ENCODE measurements at regions not wholly inside any gene's neighbourhood (a gene's known extent, or its start where the extent isn't known, plus 50 kb on each side); places are given as distances from the start of the nearest gene placed in this dataset.

- no peaks in the 10 kb centered on the region for H3K36me3 Mint-ChIP-seq (ENCODE audit: low read depth)
- peaks cover 5% of the 10 kb centered on the region for H3K27me3 Mint-ChIP-seq
- no peak for DNase-seq
- H3K4me3 Mint-ChIP-seq = no peak overlapping the region
- no peaks in the 10 kb centered on the region for H3K4me1 Mint-ChIP-seq
- ATAC-seq = no peak
- H3K9me3 Mint-ChIP-seq = peaks cover 2% of the 10 kb centered on the region
- no peak overlapping the region for H3K27ac Mint-ChIP-seq
Measured at GRCh38 chr4:41334182-41334581, 77.5 kb downstream of the UCHL1 start.

- H3K27ac Mint-ChIP-seq = no peak overlapping the region
- peaks cover 2% of the 10 kb centered on the region for H3K27me3 Mint-ChIP-seq
- ATAC-seq = no peak
- no peak overlapping the region for H3K4me3 Mint-ChIP-seq
- peaks cover 9% of the 10 kb centered on the region for H3K9me3 Mint-ChIP-seq
- no peaks in the 10 kb centered on the region for H3K4me1 Mint-ChIP-seq
- no peaks in the 10 kb centered on the region for H3K36me3 Mint-ChIP-seq (ENCODE audit: low read depth)
- no peak for DNase-seq
Measured at GRCh38 chr4:41339812-41340809, 83.4 kb downstream of the UCHL1 start.

- H3K36me3 Mint-ChIP-seq (ENCODE audit: low read depth) = no peaks in the 10 kb centered on the region
- no peak for DNase-seq
- no peak overlapping the region for H3K4me3 Mint-ChIP-seq
- ATAC-seq = no peak
- no peaks in the 10 kb centered on the region for H3K9me3 Mint-ChIP-seq
- H3K4me1 Mint-ChIP-seq = no peaks in the 10 kb centered on the region
- no peak overlapping the region for H3K27ac Mint-ChIP-seq
- no peaks in the 10 kb centered on the region for H3K27me3 Mint-ChIP-seq
Measured at GRCh38 chr4:41346306-41347061, 89.8 kb downstream of the UCHL1 start.

- ATAC-seq (no peak), DNase-seq (no peak)
- H3K36me3 Mint-ChIP-seq (ENCODE audit: low read depth) = no peaks in the 10 kb centered on the region
- H3K4me3 Mint-ChIP-seq = no peak overlapping the region
- H3K4me1 Mint-ChIP-seq = no peaks in the 10 kb centered on the region
- no peaks in the 10 kb centered on the region for H3K9me3 Mint-ChIP-seq
- H3K27me3 Mint-ChIP-seq = no peaks in the 10 kb centered on the region
- no peak overlapping the region for H3K27ac Mint-ChIP-seq
Measured at GRCh38 chr4:41349021-41349420, 92.3 kb downstream of the UCHL1 start.

GRCh38 chr4:41358647-41359421, 102.1 kb downstream of the UCHL1 start:
- no peak overlapping the region for H3K27ac Mint-ChIP-seq
- peaks cover 7% of the 10 kb centered on the region for H3K9me3 Mint-ChIP-seq
- no peak for DNase-seq
- no peaks in the 10 kb centered on the region for H3K4me1 Mint-ChIP-seq
- no peaks in the 10 kb centered on the region for H3K36me3 Mint-ChIP-seq (ENCODE audit: low read depth)
- ATAC-seq = no peak
- peaks cover 41% of the 10 kb centered on the region for H3K27me3 Mint-ChIP-seq
- no peak overlapping the region for H3K4me3 Mint-ChIP-seq

- no peaks in the 10 kb centered on the region for H3K36me3 Mint-ChIP-seq (ENCODE audit: low read depth)
- H3K27me3 Mint-ChIP-seq = peaks cover 41% of the 10 kb centered on the region
- ATAC-seq (no peak), DNase-seq (no peak)
- H3K4me3 Mint-ChIP-seq = no peak overlapping the region
- no peak overlapping the region for H3K27ac Mint-ChIP-seq
- H3K9me3 Mint-ChIP-seq = peaks cover 7% of the 10 kb centered on the region
- H3K4me1 Mint-ChIP-seq = no peaks in the 10 kb centered on the region
Measured at GRCh38 chr4:41359422-41359775, 102.7 kb downstream of the UCHL1 start.

GRCh38 chr4:41359836-41360213, 103.1 kb downstream of the UCHL1 start:
- H3K36me3 Mint-ChIP-seq (ENCODE audit: low read depth) = no peaks in the 10 kb centered on the region
- peaks cover 4% of the 10 kb centered on the region for H3K9me3 Mint-ChIP-seq
- H3K27me3 Mint-ChIP-seq = peaks cover 41% of the 10 kb centered on the region
- H3K27ac Mint-ChIP-seq = no peak overlapping the region
- DNase-seq (no peak), ATAC-seq (no peak)
- no peak overlapping the region for H3K4me3 Mint-ChIP-seq
- no peaks in the 10 kb centered on the region for H3K4me1 Mint-ChIP-seq

- H3K4me1 Mint-ChIP-seq = no peaks in the 10 kb centered on the region
- peaks cover 41% of the 10 kb centered on the region for H3K27me3 Mint-ChIP-seq
- ATAC-seq (peak; percentile 46), DNase-seq (no peak)
- H3K9me3 Mint-ChIP-seq = peaks cover 4% of the 10 kb centered on the region
- H3K36me3 Mint-ChIP-seq (ENCODE audit: low read depth) = no peaks in the 10 kb centered on the region
- H3K4me3 Mint-ChIP-seq = no peak overlapping the region
- H3K27ac Mint-ChIP-seq = no peak overlapping the region
Measured at GRCh38 chr4:41360214-41360920, 103.6 kb downstream of the UCHL1 start.

- Mint-ChIP-seq H3K4me3 (no peak overlapping the region), H3K9me3 (peaks cover 4% of the 10 kb centered on the region), H3K27ac (no peak overlapping the region), H3K36me3 (ENCODE audit: low read depth) (no peaks in the 10 kb centered on the region), H3K27me3 (peaks cover 43% of the 10 kb centered on the region), H3K4me1 (no peaks in the 10 kb centered on the region)
- no peak for ATAC-seq
- DNase-seq = no peak
Measured at GRCh38 chr4:41360921-41361793, 104.4 kb downstream of the UCHL1 start.

GRCh38 chr4:41361794-41362526, 105.2 kb downstream of the UCHL1 start:
- H3K27ac Mint-ChIP-seq = no peak overlapping the region
- no peaks in the 10 kb centered on the region for H3K36me3 Mint-ChIP-seq (ENCODE audit: low read depth)
- peaks cover 43% of the 10 kb centered on the region for H3K27me3 Mint-ChIP-seq
- H3K9me3 Mint-ChIP-seq = no peaks in the 10 kb centered on the region
- no peak for ATAC-seq
- H3K4me3 Mint-ChIP-seq = no peak overlapping the region
- H3K4me1 Mint-ChIP-seq = no peaks in the 10 kb centered on the region
- no peak for DNase-seq

- no peak for DNase-seq
- H3K36me3 Mint-ChIP-seq (ENCODE audit: low read depth) = no peaks in the 10 kb centered on the region
- no peak overlapping the region for H3K27ac Mint-ChIP-seq
- H3K27me3 Mint-ChIP-seq = peaks cover 43% of the 10 kb centered on the region
- H3K9me3 Mint-ChIP-seq = no peaks in the 10 kb centered on the region
- no peak overlapping the region for H3K4me3 Mint-ChIP-seq
- no peaks in the 10 kb centered on the region for H3K4me1 Mint-ChIP-seq
- ATAC-seq = no peak
Measured at GRCh38 chr4:41362621-41363383, 106.1 kb downstream of the UCHL1 start.

- Mint-ChIP-seq H3K9me3 (no peaks in the 10 kb centered on the region), H3K27me3 (peaks cover 37% of the 10 kb centered on the region), H3K27ac (no peak overlapping the region), H3K4me3 (no peak overlapping the region), H3K36me3 (ENCODE audit: low read depth) (no peaks in the 10 kb centered on the region), H3K4me1 (no peaks in the 10 kb centered on the region)
- no peak for DNase-seq
- no peak for ATAC-seq
Measured at GRCh38 chr4:41363384-41363981, 106.8 kb downstream of the UCHL1 start.

Measured in activated naive CD8-positive, alpha-beta T cell treated with anti-CD3 and anti-CD28 coated beads, Interleukin-2, amount 50 U/mL, for 24 hours (primary cell).